ENCODE measurements at regions not wholly inside any gene's neighbourhood (a gene's known extent, or its start where the extent isn't known, plus 50 kb on each side); places are given as distances from the start of the nearest gene placed in this dataset.
"Not testable (repeated sequence)": the region's sequence is repeated elsewhere in the genome, so short reads cannot be mapped to it uniquely, and the experiment has no call there.

DNA sequence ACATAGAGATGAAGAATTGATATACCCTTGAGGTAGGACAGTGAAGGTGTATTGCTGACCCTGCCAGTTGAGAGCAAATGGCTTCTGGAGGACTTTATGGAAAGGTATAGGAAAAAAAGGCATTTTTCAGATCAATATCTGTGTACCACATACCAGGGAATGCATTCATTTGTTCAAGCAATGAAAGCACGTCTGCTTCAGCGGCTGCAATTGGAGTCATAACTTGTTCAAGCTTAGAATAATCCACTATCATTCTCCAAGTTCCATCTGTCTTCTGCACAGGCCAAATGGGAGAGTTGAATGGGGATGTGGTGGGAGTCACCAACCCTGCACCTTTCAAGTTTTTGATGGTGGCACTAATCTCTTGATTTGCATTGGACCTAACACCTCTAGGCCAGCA lies 249.6 kb upstream of the PTER start:
- TF ChIP-seq CTCF (IDR thresholded peaks at IDR 0.05; ENCODE audit: insufficient read depth, low read depth, low read length, missing control alignments) = no peak
- no peak overlapping the region for H3K4me3 ChIP-seq (ENCODE audit: low read depth, low read length)
- no peak for DNase-seq (ENCODE audit: low read depth)

GRCh38 chr10:16192337-16192736 lies 244.5 kb upstream of the PTER start:
- H3K4me3 ChIP-seq (ENCODE audit: low read depth, low read length) = no peak overlapping the region
- TF ChIP-seq CTCF (IDR thresholded peaks at IDR 0.05; ENCODE audit: insufficient read depth, low read depth, low read length, missing control alignments) = no peak
- no peak for DNase-seq (ENCODE audit: low read depth)

- no peak for TF ChIP-seq CTCF (IDR thresholded peaks at IDR 0.05; ENCODE audit: insufficient read depth, low read depth, low read length, missing control alignments)
- DNase-seq (ENCODE audit: low read depth) = no peak
- H3K4me3 ChIP-seq (ENCODE audit: low read depth, low read length) = no peak overlapping the region
Measured at GRCh38 chr10:16193241-16193640, 243.6 kb upstream of the PTER start.

DNA sequence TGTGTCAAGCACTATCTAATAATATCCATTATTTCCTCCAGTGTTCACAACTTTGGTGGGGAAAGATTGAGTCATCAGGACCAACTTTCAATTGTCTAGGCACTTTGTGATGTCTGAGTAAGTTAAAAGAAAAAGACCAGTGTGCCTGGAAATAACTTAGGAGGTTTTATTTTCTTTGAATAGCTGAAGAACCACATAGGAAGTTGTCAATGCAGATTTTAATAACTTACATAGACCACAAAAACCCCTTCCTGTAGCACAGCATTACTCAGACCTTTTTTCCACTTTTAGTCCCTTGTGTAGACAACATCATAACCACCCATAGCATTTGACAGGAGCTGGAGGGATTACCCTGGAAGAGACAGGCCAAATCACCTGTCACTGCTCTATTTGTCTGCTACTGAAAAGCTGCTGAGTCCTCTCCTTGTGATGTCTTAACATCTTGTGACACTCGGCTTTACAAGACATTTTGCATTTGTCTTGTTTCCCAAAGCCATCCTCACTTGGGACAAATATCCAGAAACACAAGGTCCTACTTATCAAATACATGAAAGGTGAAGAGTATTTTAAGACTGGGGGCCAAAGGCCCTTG lies 241.5 kb upstream of the PTER start:
- no peak for TF ChIP-seq CTCF (IDR thresholded peaks at IDR 0.05; ENCODE audit: insufficient read depth, low read depth, low read length, missing control alignments)
- peak; percentile 36 for DNase-seq (ENCODE audit: low read depth)
- no peak overlapping the region for H3K4me3 ChIP-seq (ENCODE audit: low read depth, low read length)

DNA sequence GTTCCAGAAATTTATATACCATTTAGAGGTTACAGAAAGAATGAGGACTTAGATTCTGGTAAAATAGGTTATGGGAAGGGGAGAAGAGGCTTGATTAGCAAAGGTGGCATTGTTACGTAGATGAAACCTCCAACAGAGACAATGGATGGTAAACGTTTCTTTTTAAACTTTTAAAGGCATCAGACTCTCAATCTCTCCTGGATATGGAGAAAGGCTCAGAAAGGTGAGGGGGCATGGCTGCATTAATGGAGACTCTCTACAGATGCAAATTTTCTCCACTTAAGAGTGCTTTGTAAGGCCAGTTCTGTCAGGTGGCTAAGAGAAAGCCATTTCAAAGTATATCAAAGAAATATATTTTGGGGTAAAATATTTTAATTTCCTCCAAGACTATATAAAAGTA lies 240.9 kb upstream of the PTER start:
- DNase-seq (ENCODE audit: low read depth) = no peak
- H3K4me3 ChIP-seq (ENCODE audit: low read depth, low read length) = no peak overlapping the region
- no peak for TF ChIP-seq CTCF (IDR thresholded peaks at IDR 0.05; ENCODE audit: insufficient read depth, low read depth, low read length, missing control alignments)

DNA sequence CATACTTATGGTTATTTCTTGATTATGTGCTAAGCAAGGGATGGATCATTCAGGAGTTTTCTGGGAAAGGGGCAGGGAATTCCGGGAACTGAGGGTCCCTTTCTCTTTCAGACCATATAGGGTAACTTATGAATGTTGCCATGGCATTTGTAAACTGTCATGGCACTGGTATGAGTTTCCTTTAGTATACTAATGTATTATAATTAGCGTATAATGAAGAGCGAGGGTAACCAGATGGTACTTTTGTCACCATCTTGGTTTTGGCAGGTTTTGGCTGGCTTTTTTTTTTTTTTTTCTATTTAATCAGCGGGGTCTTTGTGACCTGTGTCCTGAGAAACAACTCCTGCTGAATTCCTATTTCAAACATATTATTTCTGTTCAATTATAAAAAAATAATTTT lies 237.6 kb upstream of the PTER start:
- no peak for DNase-seq (ENCODE audit: low read depth)
- no peak overlapping the region for H3K4me3 ChIP-seq (ENCODE audit: low read depth, low read length)
- TF ChIP-seq CTCF (IDR thresholded peaks at IDR 0.05; ENCODE audit: insufficient read depth, low read depth, low read length, missing control alignments) = no peak

DNA sequence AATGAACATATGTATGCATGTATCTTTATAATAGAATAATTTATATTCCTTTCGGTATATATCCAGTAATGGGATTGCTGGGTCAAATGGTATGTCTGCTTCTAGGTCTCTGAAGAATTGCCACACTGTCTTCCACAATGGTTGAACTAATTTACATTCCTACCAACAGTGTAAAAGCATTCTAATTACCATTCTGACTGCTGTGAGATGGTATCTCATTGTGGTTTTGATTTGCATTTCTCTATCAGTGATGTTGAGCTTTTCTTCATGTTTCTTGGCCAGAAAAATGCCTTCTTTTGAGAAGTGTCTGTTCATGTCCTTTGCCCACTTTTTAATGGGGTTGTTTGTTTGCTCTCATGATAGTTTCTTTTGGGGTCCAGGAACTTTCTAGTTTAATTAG lies 213.2 kb upstream of the PTER start:
- not testable (repeated sequence) for H3K4me3 ChIP-seq (ENCODE audit: low read depth, low read length); DNase-seq (ENCODE audit: low read depth)

Data from GM12865 (cell line).